Skin of body (tissue), 1 donor: ENCODE measurements at regions not wholly inside any gene's neighbourhood (a gene's known extent, or its start where the extent isn't known, plus 50 kb on each side); places are given as distances from the start of the nearest gene placed in this dataset.
"Not testable (repeated sequence)": the region's sequence is repeated elsewhere in the genome, so short reads cannot be mapped to it uniquely, and the experiment has no call there.

Experiments
- DNase-seq: peaks from one replicate; lab custom pipeline; 2025; lab: John Stamatoyannopoulos, UW

GRCh38 chr11:13782390-13783075 is 114.1 kb downstream of the FAR1 start:
- no peak for DNase-seq

- no peak for DNase-seq
Measured at GRCh38 chr11:13784441-13784840, 116.0 kb downstream of the FAR1 start.

GRCh38 chr11:13784855-13785254 is 116.4 kb downstream of the FAR1 start:
- no peak for DNase-seq

- no peak for DNase-seq
Measured at GRCh38 chr11:13786688-13787087, 118.2 kb downstream of the FAR1 start.

- not testable (repeated sequence) for DNase-seq
Measured at GRCh38 chr11:13797616-13798015, 129.1 kb downstream of the FAR1 start.

GRCh38 chr11:13800901-13801300 is 132.4 kb downstream of the FAR1 start:
- no peak for DNase-seq

GRCh38 chr11:13818325-13818724 is 144.2 kb upstream of the SPON1 start:
- no peak for DNase-seq

GRCh38 chr11:13826505-13827278 is 135.8 kb upstream of the SPON1 start:
- DNase-seq = no peak

GRCh38 chr11:13831696-13832095 is 130.8 kb upstream of the SPON1 start:
- DNase-seq = no peak

GRCh38 chr11:13834463-13834862 is 128.1 kb upstream of the SPON1 start:
- DNase-seq = no peak

GRCh38 chr11:13836666-13837065 is 125.9 kb upstream of the SPON1 start:
- no peak for DNase-seq

GRCh38 chr11:13837286-13837685 is 125.2 kb upstream of the SPON1 start:
- no peak for DNase-seq

GRCh38 chr11:13841393-13841792 is 121.1 kb upstream of the SPON1 start:
- DNase-seq = no peak

GRCh38 chr11:13848031-13848430 is 114.5 kb upstream of the SPON1 start:
- no peak for DNase-seq

GRCh38 chr11:13850231-13851005 is 112.1 kb upstream of the SPON1 start:
- DNase-seq = no peak

GRCh38 chr11:13851691-13852090 is 110.8 kb upstream of the SPON1 start:
- DNase-seq = no peak

- no peak for DNase-seq
Measured at GRCh38 chr11:13852481-13852880, 110.0 kb upstream of the SPON1 start.

- DNase-seq = no peak
Measured at GRCh38 chr11:13857828-13858227, 104.7 kb upstream of the SPON1 start.

GRCh38 chr11:13859892-13860291 is 102.6 kb upstream of the SPON1 start:
- DNase-seq = no peak

- no peak for DNase-seq
Measured at GRCh38 chr11:13861411-13861810, 101.1 kb upstream of the SPON1 start.

- DNase-seq = no peak
Measured at GRCh38 chr11:13862845-13863392, 99.6 kb upstream of the SPON1 start.
